ENCODE measurements at regions not wholly inside any gene's neighbourhood (a gene's known extent, or its start where the extent isn't known, plus 50 kb on each side); places are given as distances from the start of the nearest gene placed in this dataset.

DNA sequence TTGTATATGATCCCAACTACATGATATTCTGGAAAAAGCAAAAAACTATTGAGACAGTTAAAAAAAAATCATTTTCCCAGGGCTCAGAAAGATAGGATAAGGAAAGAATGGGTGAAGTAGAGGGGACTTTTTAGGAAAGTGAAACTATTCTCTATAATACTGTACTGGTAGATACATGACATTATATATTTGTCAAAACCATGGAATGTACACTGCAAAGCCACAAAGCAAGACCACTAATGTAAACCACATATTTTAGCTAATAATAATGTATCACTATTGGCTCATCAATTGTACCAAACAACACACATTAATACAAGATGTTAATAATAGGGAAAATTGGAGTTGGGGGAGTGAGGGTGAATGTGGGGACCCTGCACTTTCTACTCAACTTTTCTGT lies 182.6 kb downstream of the EFNB2 start:
- no peak for DNase-seq (ENCODE audit: low read depth in 1 of 2, low spot score in 1 of 2)

DNA sequence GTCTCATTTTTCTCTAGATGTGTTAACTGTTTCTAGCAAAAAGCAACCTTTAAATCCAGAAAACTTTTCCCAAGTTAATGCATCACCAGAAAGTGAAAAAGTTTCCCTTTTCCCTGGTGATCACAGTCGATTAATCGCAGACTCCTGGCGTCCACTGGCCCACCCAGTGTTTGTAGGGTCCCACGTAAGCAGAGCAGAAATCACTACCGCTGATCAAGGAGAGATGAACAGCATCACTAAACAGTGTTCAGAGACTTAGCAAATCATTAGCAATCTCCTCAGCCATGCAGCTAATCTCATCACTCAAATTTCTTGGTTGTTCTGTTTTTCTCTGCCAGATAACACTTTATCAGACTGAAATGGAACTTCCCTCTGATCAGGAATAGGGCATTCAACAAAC lies 184.2 kb downstream of the EFNB2 start:
- DNase-seq (ENCODE audit: low read depth in 1 of 2, low spot score in 1 of 2), result no peak

DNA sequence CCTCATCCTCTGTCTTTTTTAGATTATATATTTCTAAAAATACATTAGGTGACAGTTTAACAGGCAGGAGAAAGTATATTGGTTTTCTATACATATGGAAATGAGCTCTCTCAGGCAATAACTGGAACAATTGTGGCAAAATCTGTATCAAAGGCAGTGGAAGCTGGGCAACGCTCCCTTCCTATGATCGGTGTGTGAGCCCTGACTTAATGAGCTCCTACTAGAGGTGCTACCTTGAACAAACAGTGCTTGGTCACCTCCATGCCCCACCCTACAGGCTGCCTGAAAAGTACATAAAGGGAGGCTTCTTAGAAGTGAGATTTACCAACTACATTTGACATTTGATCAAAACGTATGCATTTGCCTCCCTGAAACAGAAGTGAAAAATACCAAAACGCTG lies 185.3 kb downstream of the EFNB2 start:
- no peak for DNase-seq (ENCODE audit: low read depth in 1 of 2, low spot score in 1 of 2)

DNA sequence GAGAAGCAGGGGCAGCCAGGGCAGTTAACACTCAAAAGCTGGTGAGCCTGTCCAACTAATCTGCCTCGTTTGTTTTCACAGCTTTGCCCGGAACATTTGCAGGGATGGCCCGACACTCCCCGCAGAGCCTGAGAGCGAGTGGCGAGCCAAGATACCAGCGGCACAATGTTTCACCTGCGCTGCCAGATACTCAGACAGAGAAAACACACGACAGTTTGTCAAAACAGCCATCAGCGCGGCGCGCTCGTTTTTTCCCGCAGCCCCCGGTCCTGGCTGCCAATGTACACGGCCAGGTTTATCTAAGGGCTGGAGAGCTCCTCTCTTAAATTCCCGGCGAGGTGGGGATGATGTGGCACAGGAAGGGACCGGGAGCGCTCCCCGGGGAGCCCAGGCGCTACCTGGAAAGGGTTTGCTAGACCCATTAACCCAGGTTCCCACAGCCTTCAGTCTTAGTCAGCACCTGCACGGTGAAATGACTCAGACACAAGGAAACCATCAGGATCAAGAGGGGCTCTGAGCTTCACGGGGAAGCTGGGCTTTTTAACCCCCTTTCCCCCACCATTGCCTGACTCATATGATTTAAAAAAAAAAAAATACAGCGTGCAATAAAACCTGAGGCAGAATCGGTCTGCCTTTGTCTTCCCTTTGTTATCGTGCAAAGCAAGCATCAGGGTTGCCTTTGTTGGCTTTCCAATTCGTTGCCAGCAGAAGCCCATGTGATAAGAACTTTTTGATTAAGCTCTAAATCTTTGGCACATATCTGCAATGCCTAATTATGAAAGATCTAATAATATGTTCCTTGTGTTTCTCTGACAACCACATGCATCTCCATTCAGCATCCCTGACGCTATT lies 186.2 kb downstream of the EFNB2 start:
- no peak for DNase-seq (ENCODE audit: low read depth in 1 of 2, low spot score in 1 of 2)

DNA sequence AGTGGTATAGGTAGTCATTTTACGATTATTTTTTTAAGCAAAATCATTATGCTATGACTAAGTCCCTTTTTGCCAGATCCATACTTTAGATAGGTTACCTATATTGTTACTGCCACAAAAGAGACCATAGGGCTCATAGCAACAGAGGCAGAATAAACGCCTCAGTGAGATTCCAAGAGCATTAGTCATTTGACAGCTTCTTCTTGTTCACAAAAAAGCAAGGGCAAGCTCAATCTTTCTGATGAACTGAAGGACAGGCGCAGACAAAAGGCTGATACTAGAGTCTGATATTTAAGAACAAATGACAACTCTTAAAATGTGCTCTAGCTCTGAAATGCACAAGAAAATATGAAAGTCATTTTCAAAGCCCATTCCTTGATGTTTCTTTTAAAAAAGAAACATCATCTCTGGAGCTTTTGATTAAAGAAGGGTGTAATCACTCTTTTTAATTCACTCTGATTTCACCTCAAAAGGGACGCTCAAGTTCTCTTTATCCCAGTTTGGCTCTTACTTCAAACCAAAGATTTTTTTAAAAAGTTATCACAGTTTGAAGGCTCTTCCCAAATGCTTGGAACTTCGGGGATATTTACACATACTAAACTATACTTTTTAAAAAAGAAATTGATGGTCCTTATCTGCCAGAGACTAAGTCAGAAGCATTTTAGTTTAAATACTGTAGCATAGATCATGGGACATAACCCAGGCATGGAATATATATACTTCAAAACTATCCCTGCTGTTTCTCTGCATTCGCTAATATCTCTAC lies 187.2 kb downstream of the EFNB2 start:
- no peak for DNase-seq (ENCODE audit: low read depth in 1 of 2, low spot score in 1 of 2)

- DNase-seq (ENCODE audit: low read depth in 1 of 2, low spot score in 1 of 2), result no peak
Measured at GRCh38 chr13:106344342-106344741, 191.1 kb downstream of the EFNB2 start.

GRCh38 chr13:106343836-106344235 lies 191.6 kb downstream of the EFNB2 start:
- no peak for DNase-seq (ENCODE audit: low read depth in 1 of 2, low spot score in 1 of 2)

GRCh38 chr13:106340249-106340648 lies 195.2 kb downstream of the EFNB2 start:
- DNase-seq (ENCODE audit: low read depth in 1 of 2, low spot score in 1 of 2), result no peak

- no peak for DNase-seq (ENCODE audit: low read depth in 1 of 2, low spot score in 1 of 2)
Measured at GRCh38 chr13:106337096-106337850, 198.2 kb downstream of the EFNB2 start.

GRCh38 chr13:106336668-106337067 lies 198.8 kb downstream of the EFNB2 start:
- DNase-seq (ENCODE audit: low read depth in 1 of 2, low spot score in 1 of 2), result no peak

GRCh38 chr13:106332621-106333020 lies 202.8 kb downstream of the EFNB2 start:
- DNase-seq (ENCODE audit: low read depth in 1 of 2, low spot score in 1 of 2), result no peak

GRCh38 chr13:106331116-106331515 lies 204.3 kb downstream of the EFNB2 start:
- DNase-seq (ENCODE audit: low read depth in 1 of 2, low spot score in 1 of 2), result no peak

DNA sequence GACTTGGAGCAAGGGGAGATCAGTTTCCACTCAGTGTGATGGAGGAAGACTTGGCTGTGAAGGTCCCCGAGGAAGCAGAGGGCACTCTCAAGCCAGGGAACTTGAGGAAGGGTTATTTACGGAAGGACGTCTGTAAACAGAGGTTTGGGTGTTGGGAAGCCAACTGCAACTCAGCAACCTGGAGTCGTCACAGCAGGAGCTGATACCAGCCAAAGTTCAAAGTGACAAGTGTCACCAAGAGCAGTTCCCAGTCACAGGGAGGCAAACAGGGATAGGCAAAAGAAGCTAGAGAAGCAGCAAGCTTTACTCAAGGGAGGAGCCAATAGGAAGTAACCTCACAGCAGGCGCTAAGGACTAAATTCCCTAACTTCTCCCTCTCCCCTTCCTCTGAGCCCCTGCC lies 205.5 kb downstream of the EFNB2 start:
- no peak for DNase-seq (ENCODE audit: low read depth in 1 of 2, low spot score in 1 of 2)

DNA sequence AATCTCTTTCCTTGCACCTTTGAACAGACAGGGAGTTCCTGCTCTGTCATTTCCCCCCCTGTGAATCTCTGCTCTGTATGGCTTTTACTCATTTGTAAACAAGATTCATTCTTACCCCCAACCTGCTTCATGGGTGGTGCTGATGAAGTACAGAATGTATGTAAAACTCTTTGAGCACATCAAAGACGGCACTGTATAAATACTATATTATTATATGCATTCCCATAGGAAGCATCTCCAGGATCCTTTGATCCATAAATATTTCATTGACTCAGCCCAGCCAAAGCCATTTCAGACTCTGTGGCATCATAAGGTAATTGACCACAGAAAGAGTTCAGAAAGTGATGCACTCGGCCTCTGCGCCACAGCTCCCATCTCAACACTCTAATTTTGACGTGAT lies 208.7 kb downstream of the EFNB2 start:
- no peak for DNase-seq (ENCODE audit: low read depth in 1 of 2, low spot score in 1 of 2)

- no peak for DNase-seq (ENCODE audit: low read depth in 1 of 2, low spot score in 1 of 2)
Measured at GRCh38 chr13:106324444-106324843, 211.0 kb downstream of the EFNB2 start.

GRCh38 chr13:106322628-106323027 lies 212.8 kb downstream of the EFNB2 start:
- no peak for DNase-seq (ENCODE audit: low read depth in 1 of 2, low spot score in 1 of 2)

DNA sequence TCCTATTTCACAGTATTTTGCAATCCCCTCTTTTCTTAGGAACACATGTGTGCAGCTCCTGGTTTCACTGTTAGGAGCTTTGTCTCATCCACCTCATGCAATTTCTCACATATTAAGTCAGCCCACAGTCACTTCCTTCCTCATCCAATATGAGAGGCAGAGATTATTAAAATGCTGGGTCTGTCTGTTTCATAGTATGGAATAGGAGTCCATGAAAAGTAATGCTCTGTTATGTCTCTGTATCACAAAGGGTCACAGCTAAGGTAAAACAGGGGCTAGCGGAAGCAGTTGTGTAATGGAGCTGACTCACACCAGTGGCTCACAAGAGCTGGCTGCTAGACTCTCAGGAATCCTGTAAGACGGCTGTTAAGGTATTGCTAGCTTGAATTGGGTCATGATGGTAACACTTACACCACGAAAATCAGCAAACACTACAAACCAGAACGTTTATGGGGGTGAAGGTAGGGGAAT lies 216.5 kb downstream of the EFNB2 start:
- DNase-seq (ENCODE audit: low read depth in 1 of 2, low spot score in 1 of 2), result no peak

DNA sequence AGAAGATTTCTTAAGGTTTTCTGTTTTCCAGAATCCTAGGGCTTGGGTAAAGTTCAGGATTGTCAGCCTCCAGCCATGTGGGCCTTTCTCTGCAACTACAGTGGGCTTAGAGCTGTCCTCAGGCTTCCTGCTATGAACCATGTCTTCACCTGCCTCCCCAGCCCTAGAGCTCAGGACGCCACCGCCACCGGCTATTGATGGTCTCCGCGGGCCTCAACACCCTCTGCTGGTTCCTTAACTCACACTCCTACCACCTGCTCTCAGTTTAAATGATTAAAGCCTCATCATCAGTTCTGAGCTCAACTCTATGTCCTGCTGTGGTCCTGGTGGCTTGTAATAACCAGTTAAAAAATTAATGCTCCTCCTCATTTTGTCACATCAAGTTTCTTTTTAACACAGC lies 221.0 kb downstream of the EFNB2 start:
- DNase-seq (ENCODE audit: low read depth in 1 of 2, low spot score in 1 of 2), result no peak

DNA sequence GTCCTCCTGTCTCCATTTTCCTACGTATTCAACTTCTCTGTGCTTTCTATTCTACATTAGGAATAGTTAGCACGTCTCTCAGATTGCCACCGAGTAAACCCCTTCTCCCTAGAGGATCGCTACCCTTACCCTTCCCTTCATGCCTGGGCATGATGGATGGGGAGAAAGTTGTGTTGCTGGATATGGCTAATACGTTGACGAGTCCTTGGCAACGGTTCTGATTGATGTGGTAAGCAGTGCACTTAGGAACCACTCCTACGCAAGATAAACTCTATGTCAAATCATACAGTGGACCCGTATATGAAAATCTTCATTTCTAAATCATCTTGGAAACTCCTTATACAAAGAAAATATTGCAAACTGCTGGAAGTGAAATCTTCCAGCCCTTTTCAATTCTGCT lies 224.5 kb downstream of the EFNB2 start:
- no peak for DNase-seq (ENCODE audit: low read depth in 1 of 2, low spot score in 1 of 2)

DNA sequence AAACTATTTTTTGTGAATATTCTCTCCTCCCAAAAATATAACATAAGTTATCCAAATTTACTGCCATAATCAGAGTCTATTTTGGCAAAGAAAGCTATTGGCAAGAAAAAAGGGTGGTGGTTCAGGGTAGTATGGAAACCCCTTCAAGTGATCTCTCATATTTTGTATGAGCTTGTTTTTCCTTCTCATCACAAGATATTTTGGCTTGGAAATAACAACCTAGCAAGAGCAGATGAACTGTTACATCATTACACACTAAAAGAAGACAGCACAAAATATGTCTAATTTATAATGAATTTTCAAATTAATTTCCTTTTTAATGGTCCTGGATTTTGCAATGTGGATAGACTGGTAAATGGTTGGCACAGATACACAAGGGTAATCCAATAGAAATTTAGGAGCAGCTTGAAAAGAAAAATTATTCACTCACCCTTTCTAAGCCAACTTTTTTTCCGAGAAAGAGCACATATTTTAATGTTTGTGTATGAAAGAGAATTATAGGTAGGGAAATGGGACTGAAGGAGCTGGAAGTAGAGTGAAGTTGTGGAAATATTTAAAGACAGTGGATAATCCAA lies 225.1 kb downstream of the EFNB2 start:
- no peak for DNase-seq (ENCODE audit: low read depth in 1 of 2, low spot score in 1 of 2)

DNA sequence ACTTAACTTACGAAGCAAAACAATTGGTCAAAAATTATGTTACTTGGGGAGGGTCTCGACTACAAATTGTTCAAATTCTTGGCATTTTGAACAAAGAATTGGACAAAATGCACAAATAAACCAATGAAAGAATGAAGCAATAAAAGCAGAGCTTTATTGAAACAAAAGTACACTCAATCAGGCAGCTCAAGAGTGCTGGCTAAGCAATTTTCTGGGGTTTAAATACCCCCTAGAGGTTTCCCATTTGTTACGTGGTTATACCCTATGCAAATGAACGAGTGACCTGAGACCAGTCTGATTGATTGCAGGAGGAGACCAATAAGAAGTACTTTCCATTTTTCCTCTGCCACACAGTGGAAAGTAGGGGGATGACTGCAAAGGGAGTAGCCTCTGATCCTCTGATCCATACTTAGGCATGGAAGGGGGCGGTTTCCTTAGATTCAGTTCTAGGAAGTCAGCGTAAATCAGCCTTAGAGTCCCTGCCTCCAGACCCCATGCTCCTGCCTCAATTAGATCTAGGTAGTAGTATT lies 228.6 kb downstream of the EFNB2 start:
- no peak for DNase-seq (ENCODE audit: low read depth in 1 of 2, low spot score in 1 of 2)
